GM19467 (cell line): ENCODE measurements at regions not wholly inside any gene's neighbourhood (a gene's known extent, or its start where the extent isn't known, plus 50 kb on each side); places are given as distances from the start of the nearest gene placed in this dataset.
"Not testable (repeated sequence)": the region's sequence is repeated elsewhere in the genome, so short reads cannot be mapped to it uniquely, and the experiment has no call there.

Experiments used
- ATAC-seq: cut with Tn5 transposase; IDR thresholded peaks from one replicate; pipeline ENCODE4 v1.9.1; 2021; ENCODE audit warnings: mild to moderate bottlenecking, moderate library complexity; ENCODE audit not compliant: unreplicated experiment

GRCh38 chrX:3815896-3816664 is 102.6 kb upstream of the PRKX start:
- ATAC-seq = no peak

GRCh38 chrX:3811331-3812311 is 98.2 kb upstream of the PRKX start:
- peak; percentile 11 for ATAC-seq

GRCh38 chrX:3807906-3808305 is 94.5 kb upstream of the PRKX start:
- ATAC-seq = no peak

- ATAC-seq = no peak
Observed at GRCh38 chrX:3806630-3807029, 93.2 kb upstream of the PRKX start.

- ATAC-seq = no peak
Observed at GRCh38 chrX:3803713-3804112, 90.3 kb upstream of the PRKX start.

GRCh38 chrX:3803305-3803704 is 89.9 kb upstream of the PRKX start:
- no peak for ATAC-seq

- not testable (repeated sequence) for ATAC-seq
Observed at GRCh38 chrX:3795411-3795810, 82.0 kb upstream of the PRKX start.

- ATAC-seq = no peak
Observed at GRCh38 chrX:3791449-3791848, 78.0 kb upstream of the PRKX start.

GRCh38 chrX:3788494-3789233 is 75.2 kb upstream of the PRKX start:
- no peak for ATAC-seq

GRCh38 chrX:3787856-3788255 is 74.4 kb upstream of the PRKX start:
- ATAC-seq = no peak

GRCh38 chrX:3785822-3786221 is 72.4 kb upstream of the PRKX start:
- ATAC-seq = not testable (repeated sequence)

- no peak for ATAC-seq
Observed at GRCh38 chrX:3780564-3780963, 67.1 kb upstream of the PRKX start.

- no peak for ATAC-seq
Observed at GRCh38 chrX:3779546-3779945, 66.1 kb upstream of the PRKX start.

GRCh38 chrX:3777416-3777815 is 64.0 kb upstream of the PRKX start:
- ATAC-seq = no peak

- no peak for ATAC-seq
Observed at GRCh38 chrX:3771766-3772165, 58.3 kb upstream of the PRKX start.

GRCh38 chrX:3768881-3769280 is 55.4 kb upstream of the PRKX start:
- no peak for ATAC-seq
